Bronchial epithelial cell (primary cell): ENCODE measurements at regions not wholly inside any gene's neighbourhood (a gene's known extent, or its start where the extent isn't known, plus 50 kb on each side); places are given as distances from the start of the nearest gene placed in this dataset.
A peak's percentile ranks its signal among the peaks of the same experiment; 100 is the strongest.
"Not testable (repeated sequence)": the region's sequence is repeated elsewhere in the genome, so short reads cannot be mapped to it uniquely, and the experiment has no call there.

ENCODE experiments used
- DNase-seq: peaks from one replicate; pipeline ENCODE4 v3.0.0-alpha.2; 2010; ENCODE audit warnings: low read depth
- FAIRE-seq: peaks from 2 replicates; lab custom pipeline; 2011; peaks lifted over from hg19 to GRCh38; lab: Jason Lieb, UNC
- H3K27me3 ChIP-seq: 2 replicates; pipeline ENCODE4 v1.5.1; 2011; ENCODE audit warnings: low read length; ENCODE audit not compliant: control insufficient read depth, insufficient read depth
- H3K36me3 ChIP-seq: 2 replicates; pipeline ENCODE4 v1.5.1; 2011; ENCODE audit warnings: low read length; ENCODE audit not compliant: control insufficient read depth, insufficient read depth
- H3K4me3 ChIP-seq: 2 replicates; pipeline ENCODE4 v1.5.1; 2011; ENCODE audit warnings: mild to moderate bottlenecking, low read depth, low read length, control low read depth
- CTCF ChIP-seq: IDR thresholded peaks from 2 replicates; pipeline ENCODE4 v1.5.1; 2011; ENCODE audit warnings: mild to moderate bottlenecking, moderate library complexity, low read length, control low read depth, inconsistent platforms; ENCODE audit not compliant: insufficient read depth, severe bottlenecking

DNA sequence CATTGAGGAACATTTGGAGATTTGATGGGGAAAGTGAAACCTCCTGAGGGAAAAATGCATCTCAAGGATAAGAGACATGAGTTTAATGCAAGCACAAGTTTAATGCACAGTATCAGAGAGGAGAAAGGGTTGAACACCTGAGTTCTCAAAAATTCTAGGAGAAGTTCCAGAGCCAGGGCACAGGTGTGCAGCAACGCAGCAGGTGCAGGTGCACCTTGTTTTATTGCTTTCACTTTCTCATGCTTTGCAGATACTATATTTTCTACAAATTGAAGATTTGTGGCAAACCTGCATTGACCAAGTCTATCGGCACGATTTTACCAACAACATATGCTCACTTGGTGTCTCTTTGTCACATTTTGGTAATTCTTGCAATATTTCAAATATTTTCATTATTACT is 267.6 kb upstream of the HNRNPA3 start:
- no peak overlapping the region for H3K4me3 ChIP-seq
- no peaks in the 10 kb centered on the region for H3K27me3 ChIP-seq
- TF ChIP-seq CTCF, result no peak
- FAIRE-seq (no peak), DNase-seq (no peak)
- H3K36me3 ChIP-seq, result no peaks in the 10 kb centered on the region

DNA sequence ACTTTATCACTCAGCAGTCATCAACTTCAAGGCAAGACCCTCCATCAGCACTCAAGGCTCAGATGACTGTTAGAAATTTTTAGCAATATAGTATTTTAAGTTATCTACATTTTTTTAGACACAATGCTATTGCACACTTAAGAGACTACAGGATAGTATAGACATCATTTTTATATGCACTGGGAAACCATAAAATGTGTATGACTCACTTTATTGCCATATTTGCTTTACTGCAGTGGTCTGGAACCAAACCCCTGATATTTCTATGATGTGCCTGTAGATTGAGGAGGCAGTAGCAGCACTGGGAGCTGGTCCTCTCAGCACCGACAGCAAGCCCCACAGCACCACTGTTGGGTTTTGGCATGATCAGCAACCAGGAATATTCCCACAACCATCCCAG is 264.8 kb upstream of the HNRNPA3 start:
- FAIRE-seq (peak; percentile 13), DNase-seq (no peak)
- no peak for TF ChIP-seq CTCF
- Histone ChIP-seq H3K36me3 (no peaks in the 10 kb centered on the region), H3K27me3 (no peaks in the 10 kb centered on the region), H3K4me3 (no peak overlapping the region)

GRCh38 chr2:176951218-176951617 is 261.4 kb upstream of the HNRNPA3 start:
- H3K36me3 ChIP-seq, H3K4me3 ChIP-seq, FAIRE-seq, DNase-seq, H3K27me3 ChIP-seq: not testable (repeated sequence)

DNA sequence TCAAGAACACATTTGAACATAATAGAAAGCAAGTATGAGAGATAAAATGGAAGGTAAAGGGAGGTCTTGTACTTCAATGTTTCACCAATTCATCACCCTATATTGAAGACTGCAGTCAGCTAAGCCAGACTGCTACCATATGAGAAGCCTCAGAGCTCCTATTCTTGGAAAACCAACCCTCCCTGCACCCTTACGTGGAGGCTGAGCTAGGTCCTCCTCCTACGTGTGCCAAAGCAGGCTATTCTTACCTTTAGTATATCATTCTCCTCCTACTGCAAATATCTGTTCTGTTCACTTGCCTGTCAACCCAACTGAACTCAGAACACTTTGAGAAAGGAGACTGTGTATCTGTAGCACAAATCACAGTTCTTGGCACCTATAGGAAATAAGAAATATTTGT is 255.8 kb upstream of the HNRNPA3 start:
- H3K27me3 ChIP-seq, result no peaks in the 10 kb centered on the region

GRCh38 chr2:176959614-176960013 is 253.0 kb upstream of the HNRNPA3 start:
- no peaks in the 10 kb centered on the region for H3K27me3 ChIP-seq
- DNase-seq (no peak), FAIRE-seq (no peak)
- no peaks in the 10 kb centered on the region for H3K36me3 ChIP-seq
- TF ChIP-seq CTCF, result no peak
- no peak overlapping the region for H3K4me3 ChIP-seq

More for the DNA sequence above, 255.8 kb upstream of the HNRNPA3 start:
- H3K4me3 ChIP-seq, result no peak overlapping the region
- no peaks in the 10 kb centered on the region for H3K36me3 ChIP-seq
- TF ChIP-seq CTCF, result no peak
- FAIRE-seq, result no peak
- DNase-seq, result no peak

DNA sequence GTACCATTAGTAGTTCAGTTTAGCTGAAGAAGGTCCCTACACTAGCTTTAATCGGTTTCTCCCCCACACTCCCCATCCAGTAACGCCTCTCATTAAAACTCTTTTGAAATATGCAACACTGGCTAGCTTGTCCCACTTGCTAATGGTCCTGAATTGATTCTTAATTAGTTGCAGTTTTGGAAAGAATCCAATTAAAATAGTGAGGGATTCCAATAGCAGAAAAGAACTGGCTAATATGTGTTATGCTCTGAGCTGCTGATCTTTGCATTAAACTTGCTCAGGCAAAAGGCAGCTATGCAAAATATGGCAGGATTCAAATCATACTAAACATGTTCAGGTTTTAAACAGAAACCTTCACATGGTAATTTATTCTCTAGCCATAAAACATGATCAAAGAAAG is 252.5 kb upstream of the HNRNPA3 start:
- H3K27me3 ChIP-seq, result no peaks in the 10 kb centered on the region
- no peak for DNase-seq

More for the DNA sequence above, 252.5 kb upstream of the HNRNPA3 start:
- no peak for FAIRE-seq
- TF ChIP-seq CTCF, result no peak
- Histone ChIP-seq H3K4me3 (no peak overlapping the region), H3K36me3 (no peaks in the 10 kb centered on the region)
